AG10803 (cell line): ENCODE measurements at regions not wholly inside any gene's neighbourhood (a gene's known extent, or its start where the extent isn't known, plus 50 kb on each side); places are given as distances from the start of the nearest gene placed in this dataset.
A peak's percentile ranks its signal among the peaks of the same experiment; 100 is the strongest.

Experiments
- DNase-seq: peaks from one replicate; pipeline ENCODE4 v3.0.0; 2010; ENCODE audit warnings: low read depth
- H3K4me3 ChIP-seq: 2 replicates; pipeline ENCODE4 v1.5.1; 2011; ENCODE audit warnings: mild to moderate bottlenecking, low read length, control low read depth
- TF ChIP-seq, protein P1 (sequence below): conservative IDR thresholded peaks from 2 replicates; pipeline ENCODE4 v1.5.1; 2011; ENCODE audit warnings: mild to moderate bottlenecking, low read length, control low read depth, inconsistent platforms

DNA sequence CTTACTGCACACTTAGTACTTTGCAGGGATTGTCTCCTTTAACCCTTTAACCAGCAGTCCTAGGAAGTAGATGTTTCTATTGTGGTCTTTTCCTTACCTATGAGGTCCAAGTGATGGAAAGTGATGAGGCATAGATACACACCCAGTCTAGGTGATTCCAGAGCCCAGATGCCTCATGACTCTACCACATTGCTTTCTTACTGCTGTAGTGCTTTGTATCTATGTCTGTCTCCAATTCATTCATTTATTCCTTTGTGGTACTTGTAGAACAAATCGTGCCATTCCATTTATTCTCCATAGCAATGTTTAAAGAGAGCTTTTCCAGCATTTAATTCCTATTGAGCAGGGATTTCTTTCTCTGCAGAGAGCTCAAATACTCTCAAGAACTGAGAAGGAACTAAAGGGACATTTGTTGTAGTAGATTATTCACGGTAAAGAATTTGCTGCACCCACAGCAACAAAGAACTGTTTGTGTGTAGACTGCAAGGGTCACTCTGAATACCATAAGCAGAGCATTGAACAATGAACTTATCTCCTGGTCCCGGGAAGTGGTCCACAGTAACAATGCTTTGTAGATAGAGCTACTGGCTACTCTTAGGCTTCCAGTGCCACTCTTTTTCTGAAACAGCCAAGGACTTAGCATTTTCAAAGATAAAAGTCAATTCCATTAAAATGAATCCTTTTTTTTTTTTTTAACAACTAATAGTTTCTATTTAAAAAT, 337.0 kb downstream of the PTEN start:
- no peak overlapping the region for H3K4me3 ChIP-seq
- no peak for DNase-seq
- TF ChIP-seq, protein P1, sequence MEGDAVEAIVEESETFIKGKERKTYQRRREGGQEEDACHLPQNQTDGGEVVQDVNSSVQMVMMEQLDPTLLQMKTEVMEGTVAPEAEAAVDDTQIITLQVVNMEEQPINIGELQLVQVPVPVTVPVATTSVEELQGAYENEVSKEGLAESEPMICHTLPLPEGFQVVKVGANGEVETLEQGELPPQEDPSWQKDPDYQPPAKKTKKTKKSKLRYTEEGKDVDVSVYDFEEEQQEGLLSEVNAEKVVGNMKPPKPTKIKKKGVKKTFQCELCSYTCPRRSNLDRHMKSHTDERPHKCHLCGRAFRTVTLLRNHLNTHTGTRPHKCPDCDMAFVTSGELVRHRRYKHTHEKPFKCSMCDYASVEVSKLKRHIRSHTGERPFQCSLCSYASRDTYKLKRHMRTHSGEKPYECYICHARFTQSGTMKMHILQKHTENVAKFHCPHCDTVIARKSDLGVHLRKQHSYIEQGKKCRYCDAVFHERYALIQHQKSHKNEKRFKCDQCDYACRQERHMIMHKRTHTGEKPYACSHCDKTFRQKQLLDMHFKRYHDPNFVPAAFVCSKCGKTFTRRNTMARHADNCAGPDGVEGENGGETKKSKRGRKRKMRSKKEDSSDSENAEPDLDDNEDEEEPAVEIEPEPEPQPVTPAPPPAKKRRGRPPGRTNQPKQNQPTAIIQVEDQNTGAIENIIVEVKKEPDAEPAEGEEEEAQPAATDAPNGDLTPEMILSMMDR = no peak

GRCh38 chr10:88205842-88206446, 342.5 kb downstream of the PTEN start:
- DNase-seq = peak; percentile 22
- TF ChIP-seq, protein P1 = no peak
- H3K4me3 ChIP-seq = no peak overlapping the region

- DNase-seq = peak; percentile 54
- TF ChIP-seq, protein P1 = no peak
- H3K4me3 ChIP-seq = no peak overlapping the region
Measured at GRCh38 chr10:88207121-88207546, 343.7 kb downstream of the PTEN start.

- TF ChIP-seq, protein P1 = no peak
- DNase-seq = no peak
- H3K4me3 ChIP-seq = no peak overlapping the region
Measured at GRCh38 chr10:88209231-88209630, 345.8 kb downstream of the PTEN start.

DNA sequence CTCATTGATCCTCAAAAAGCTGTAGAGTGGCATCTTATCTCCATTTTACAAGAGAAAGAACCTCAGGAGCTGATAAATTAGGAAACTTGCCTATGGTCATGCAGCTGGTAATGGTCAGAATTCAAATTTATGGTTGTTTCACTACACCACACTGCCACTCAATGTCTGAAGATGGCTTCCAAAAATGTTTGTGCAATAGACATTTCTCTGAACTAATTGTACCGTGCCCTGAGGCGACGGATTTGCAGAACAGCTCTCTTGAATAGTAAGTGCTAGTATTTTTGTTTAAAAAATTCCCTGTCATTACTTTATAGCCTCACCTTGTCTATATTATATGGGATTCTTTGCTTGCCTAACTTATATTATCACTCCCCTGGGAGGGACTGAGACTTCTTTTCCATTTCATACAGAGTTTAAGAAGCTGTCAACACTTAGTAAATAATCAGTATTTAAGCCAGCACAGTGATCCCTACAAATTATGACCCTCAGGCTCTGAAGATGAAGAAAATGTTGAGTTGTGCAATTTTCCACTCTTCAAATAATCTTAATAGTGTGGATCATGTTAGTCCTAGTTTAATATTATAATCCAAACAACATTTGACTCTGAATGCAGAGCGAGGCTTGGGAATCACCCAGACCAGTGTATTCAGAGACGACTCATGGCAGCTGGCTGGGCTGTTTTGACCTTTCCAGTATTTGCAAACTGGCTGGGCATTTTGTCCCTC, 346.6 kb downstream of the PTEN start:
- TF ChIP-seq, protein P1 = no peak
- peak; percentile 59 for DNase-seq
- H3K4me3 ChIP-seq = no peak overlapping the region

GRCh38 chr10:88211230-88211629, 347.8 kb downstream of the PTEN start:
- no peak for DNase-seq
- TF ChIP-seq, protein P1 = no peak
- H3K4me3 ChIP-seq = no peak overlapping the region

GRCh38 chr10:88212069-88212468, 348.6 kb downstream of the PTEN start:
- DNase-seq = no peak
- TF ChIP-seq, protein P1 = no peak

More at GRCh38 chr10:88212069-88212468, 348.6 kb downstream of the PTEN start:
- no peak overlapping the region for H3K4me3 ChIP-seq
